AG08395 (cell line): ENCODE measurements at regions not wholly inside any gene's neighbourhood (a gene's known extent, or its start where the extent isn't known, plus 50 kb on each side); places are given as distances from the start of the nearest gene placed in this dataset.
"Not testable (repeated sequence)": the region's sequence is repeated elsewhere in the genome, so short reads cannot be mapped to it uniquely, and the experiment has no call there.

ENCODE experiments used
- DNase-seq: peaks from one replicate; pipeline ENCODE4 v3.0.0; 2012; ENCODE audit warnings: mixed read lengths, low spot score

GRCh38 chr3:71991681-71992080 lies 206.7 kb upstream of the PROK2 start:
- no peak for DNase-seq

- DNase-seq, result no peak
Measured at GRCh38 chr3:71991046-71991445, 206.1 kb upstream of the PROK2 start.

GRCh38 chr3:71990545-71990944 lies 205.6 kb upstream of the PROK2 start:
- no peak for DNase-seq

GRCh38 chr3:71989165-71989564 lies 204.2 kb upstream of the PROK2 start:
- DNase-seq, result peak; percentile 81

- peak; percentile 9 for DNase-seq
Measured at GRCh38 chr3:71987828-71988227, 202.9 kb upstream of the PROK2 start.

GRCh38 chr3:71987089-71987735 lies 202.3 kb upstream of the PROK2 start:
- DNase-seq, result peak; percentile 10

- no peak for DNase-seq
Measured at GRCh38 chr3:71986606-71987005, 201.7 kb upstream of the PROK2 start.

GRCh38 chr3:71984843-71985613 lies 200.1 kb upstream of the PROK2 start:
- no peak for DNase-seq

- no peak for DNase-seq
Measured at GRCh38 chr3:71983694-71984093, 198.7 kb upstream of the PROK2 start.

- DNase-seq, result not testable (repeated sequence)
Measured at GRCh38 chr3:71982506-71983258, 197.7 kb upstream of the PROK2 start.

- DNase-seq, result no peak
Measured at GRCh38 chr3:71979175-71979574, 194.2 kb upstream of the PROK2 start.

- no peak for DNase-seq
Measured at GRCh38 chr3:71978150-71978721, 193.3 kb upstream of the PROK2 start.

GRCh38 chr3:71977525-71977924 lies 192.6 kb upstream of the PROK2 start:
- DNase-seq, result no peak

GRCh38 chr3:71975573-71975972 lies 190.6 kb upstream of the PROK2 start:
- DNase-seq, result no peak

- DNase-seq, result no peak
Measured at GRCh38 chr3:71974786-71975185, 189.8 kb upstream of the PROK2 start.

GRCh38 chr3:71973274-71974030 lies 188.5 kb upstream of the PROK2 start:
- DNase-seq, result no peak

- DNase-seq, result peak; percentile 27
Measured at GRCh38 chr3:71972031-71972430, 187.1 kb upstream of the PROK2 start.

GRCh38 chr3:71968544-71968943 lies 183.6 kb upstream of the PROK2 start:
- DNase-seq, result no peak

- no peak for DNase-seq
Measured at GRCh38 chr3:71966185-71966584, 181.2 kb upstream of the PROK2 start.

GRCh38 chr3:71964170-71964569 lies 179.2 kb upstream of the PROK2 start:
- no peak for DNase-seq

- peak; percentile 48 for DNase-seq
Measured at GRCh38 chr3:71962561-71963240, 177.8 kb upstream of the PROK2 start.
